A549 (cell line): ENCODE measurements at regions not wholly inside any gene's neighbourhood (a gene's known extent, or its start where the extent isn't known, plus 50 kb on each side); places are given as distances from the start of the nearest gene placed in this dataset.

Experiments
- ATAC-seq, 2 experiments: fragments of 200-7000 bp in 1 of 2; fragments of >200 bp in 1 of 2; cut with Nextera tagmentation in 1 of 2; cut with Tn5 transposase in 1 of 2; 3 replicates each; pipeline versions ENCODE4 v1.8.0 to v1.9.1; 2018 to 2020; ENCODE audit warnings: mild to moderate bottlenecking in 1 of 2, moderate library complexity in 1 of 2
- CTCF ChIA-PET: fragments of 300-600 bp; sonication (Branson Sonifier 250); formaldehyde crosslinking; extraction: SDS; loops from one replicate; lab custom pipeline; 2021; ENCODE audit warnings: antibody characterized with exemption, inconsistent platforms; lab: Yijun Ruan, JAX
- POLR2A ChIA-PET: fragments of 350-600 bp; formaldehyde crosslinking; extraction: SDS; loops from one replicate; lab custom pipeline; 2021; ENCODE audit warnings: antibody characterized with exemption, inconsistent platforms; lab: Yijun Ruan, JAX
- DNase-seq, 2 experiments: peaks; one replicate each; pipeline versions ENCODE4 v3.0.0 to v3.0.0-alpha.2; 2011 to 2016; ENCODE audit warnings: low read depth in 1 of 2, low spot score in 1 of 2
- FAIRE-seq: peaks from 2 replicates; lab custom pipeline; 2011; peaks lifted over from hg19 to GRCh38; lab: Jason Lieb, UNC
- H3K27ac ChIP-seq, 2 experiments: fragments of >200 bp; sonication (Bioruptor Twin); formaldehyde crosslinking; 3 replicates each; pipeline ENCODE4 v1.5.1; 2016 to 2017
- H3K4me1 ChIP-seq: fragments of >200 bp; sonication (Bioruptor Twin); formaldehyde crosslinking; 3 replicates; pipeline ENCODE4 v1.6.1; 2016
- H3K4me2 ChIP-seq: fragments of >200 bp; sonication (Bioruptor Twin); formaldehyde crosslinking; 3 replicates; pipeline ENCODE4 v1.6.1; 2016
- H3K4me3 ChIP-seq: fragments of >200 bp; sonication (Bioruptor Twin); formaldehyde crosslinking; 3 replicates; pipeline ENCODE4 v1.5.1; 2016
- H3K9me3 ChIP-seq: fragments of >200 bp; sonication (Bioruptor Twin); formaldehyde crosslinking; 3 replicates; pipeline ENCODE4 v1.6.1; 2016
- ATOH8 ChIP-seq: fragments of 250-450 bp; sonication (Bioruptor Pico); IDR thresholded peaks from 2 replicates; pipeline ENCODE4 v1.5.0; 2020; ENCODE audit warnings: low read depth, mild to moderate bottlenecking, moderate library complexity
- CHD2 ChIP-seq: fragments of 150-350 bp; IDR thresholded peaks from 2 replicates; pipeline ENCODE4 v1.6.1; 2014; ENCODE audit warnings: low read length; ENCODE audit not compliant: partially characterized antibody
- E2F6 ChIP-seq: IDR thresholded peaks from 2 replicates; pipeline ENCODE4 v1.6.1; 2012; ENCODE audit warnings: low read depth, borderline replicate concordance
- EHF ChIP-seq: fragments of 250-450 bp; sonication (Bioruptor Pico); IDR thresholded peaks from 2 replicates; pipeline ENCODE4 v1.5.0; 2020; ENCODE audit warnings: mild to moderate bottlenecking
- FOSB ChIP-seq: fragments of 250-450 bp; sonication (Bioruptor Pico); IDR thresholded peaks from 2 replicates; pipeline ENCODE4 v1.5.0; 2020; ENCODE audit warnings: mild to moderate bottlenecking, moderate library complexity
- FOSL2 ChIP-seq, 2 experiments: fragments of 450-650 bp in 1 of 2; fragments of >200 bp in 1 of 2; sonication (Bioruptor Twin) in 1 of 2; formaldehyde crosslinking; IDR thresholded peaks; 2 replicates each; pipeline versions ENCODE4 v1.5.0 to v1.6.1; 2016 to 2020; ENCODE audit warnings: mild to moderate bottlenecking in 1 of 2, moderate library complexity in 1 of 2
- HOXA7 ChIP-seq: fragments of 250-450 bp; sonication (Bioruptor Pico); IDR thresholded peaks from 2 replicates; pipeline ENCODE4 v1.5.0; 2020; ENCODE audit warnings: mild to moderate bottlenecking, moderate library complexity
- HOXB5 ChIP-seq: fragments of 250-450 bp; sonication (Bioruptor Pico); IDR thresholded peaks from 2 replicates; pipeline ENCODE4 v1.5.0; 2020; ENCODE audit warnings: mild to moderate bottlenecking, moderate library complexity
- JUN ChIP-seq, 2 experiments: fragments of >200 bp; sonication (Bioruptor Twin); formaldehyde crosslinking; IDR thresholded peaks; 2 replicates in 1 of 2; 3 replicates in 1 of 2; pipeline ENCODE4 v1.6.1; 2016 to 2017
- JUNB ChIP-seq: fragments of >200 bp; sonication (Bioruptor Twin); formaldehyde crosslinking; IDR thresholded peaks from 2 replicates; pipeline ENCODE4 v1.6.1; 2016
- KDM1A ChIP-seq: fragments of 200-600 bp; sonication (generic); IDR thresholded peaks from 2 replicates; pipeline ENCODE4 v1.6.1; 2016; ENCODE audit warnings: low read depth, mild to moderate bottlenecking
- MAFK ChIP-seq: fragments of 450-650 bp; IDR thresholded peaks from 2 replicates; pipeline ENCODE4 v1.6.1; 2014; ENCODE audit not compliant: partially characterized antibody
- MAX ChIP-seq: IDR thresholded peaks from 2 replicates; pipeline ENCODE4 v1.6.1; 2012
- MAZ ChIP-seq: fragments of 150-350 bp; IDR thresholded peaks from 2 replicates; pipeline ENCODE4 v1.6.1; 2014; ENCODE audit warnings: antibody characterized with exemption, low read depth, low read length, borderline replicate concordance
- NFE2L2 ChIP-seq: fragments of 150-350 bp; conservative IDR thresholded peaks from 2 replicates; pipeline ENCODE4 v1.6.1; 2014; ENCODE audit warnings: low read length
- POLR2A ChIP-seq: IDR thresholded peaks from 2 replicates; pipeline ENCODE4 v1.6.1; 2012; ENCODE audit warnings: mild to moderate bottlenecking, low read length
- RCOR1 ChIP-seq: fragments of 150-350 bp; IDR thresholded peaks from 2 replicates; pipeline ENCODE4 v1.6.1; 2014; ENCODE audit warnings: antibody characterized with exemption, low read length, low read depth
- REST ChIP-seq: fragments of 200-600 bp; sonication (generic); IDR thresholded peaks from 2 replicates; pipeline ENCODE4 v1.6.1; 2016; ENCODE audit warnings: antibody characterized with exemption, mild to moderate bottlenecking, moderate library complexity
- SREBF2 ChIP-seq: fragments of 450-650 bp; IDR thresholded peaks from 2 replicates; pipeline ENCODE4 v1.6.1; 2014; ENCODE audit warnings: mild to moderate bottlenecking, moderate library complexity
- ZC3H11A ChIP-seq: fragments of 450-650 bp; IDR thresholded peaks from 2 replicates; pipeline ENCODE4 v1.6.1; 2014; ENCODE audit warnings: antibody characterized with exemption, mild to moderate bottlenecking
- ZSCAN20 ChIP-seq: fragments of 250-450 bp; sonication (Bioruptor Pico); IDR thresholded peaks from 2 replicates; pipeline ENCODE4 v1.8.0; 2022; ENCODE audit warnings: mild to moderate bottlenecking, moderate library complexity
- WGBS: methylation state at CpG from one replicate; pipeline ENCODE4 v1.1.6; 2017; ENCODE audit errors: missing lambda C conversion rate; 5-methylcytosine and 5-hydroxymethylcytosine counted together

GRCh38 chr11:15523543-15523942 lies 408.8 kb downstream of the INSC start:
- TF ChIP-seq EHF (CRISPR knock-in tag) = no peak
- no peak for TF ChIP-seq NFE2L2
- TF ChIP-seq E2F6 = no peak
- no peak for TF ChIP-seq POLR2A
- TF ChIP-seq JUN (IDR thresholded peaks at IDR 0.05) = no peak
- no peak for TF ChIP-seq HOXA7 (CRISPR knock-in tag)
- no peak for TF ChIP-seq ZSCAN20
- TF ChIP-seq ATOH8 = no peak
- no peak for TF ChIP-seq MAZ
- no peak for TF ChIP-seq CHD2
- no peak for TF ChIP-seq KDM1A
- TF ChIP-seq RCOR1 = no peak
- 0 out of 3 replicates have a peak, but pooled peaks cover 4% of the 10 kb centered on the region for H3K9me3 ChIP-seq
- 0% methylated on average over 2 of the region's 2 CpGs for WGBS
- ATAC-seq = no peak
- no peak overlapping the region for H3K4me2 ChIP-seq
- no peak for FAIRE-seq
- H3K27ac ChIP-seq = no peak overlapping the region
- POLR2A ChIA-PET = no interaction called here
- H3K4me1 ChIP-seq = no peaks in the 10 kb centered on the region
- CTCF ChIA-PET = no interaction called here
- DNase-seq = no peak
- H3K4me3 ChIP-seq = no peak overlapping the region

GRCh38 chr11:15525582-15525981 lies 410.9 kb downstream of the INSC start:
- TF ChIP-seq ZC3H11A (no peak), MAFK (no peak), HOXB5 (no peak), SREBF2 (no peak), FOSB (no peak), FOSL2 (IDR thresholded peaks at IDR 0.05) (no peak), FOSL2 (CRISPR knock-in tag; IDR thresholded peaks at IDR 0.05) (no peak), REST (no peak), EHF (CRISPR knock-in tag) (no peak)
- TF ChIP-seq, all 56 proteins: peak for 0
- 0 out of 3 replicates have a peak, but pooled peaks cover 4% of the 10 kb centered on the region for H3K9me3 ChIP-seq
- FAIRE-seq = no peak
- H3K4me3 ChIP-seq = no peak overlapping the region
- ChIA-PET POLR2A (no interaction called here), CTCF (no interaction called here)
- ATAC-seq = no peak
- H3K4me1 ChIP-seq = no peaks in the 10 kb centered on the region
- DNase-seq = no peak
- 0% methylated on average over 1 of the region's 1 CpG for WGBS
- no peak overlapping the region for H3K4me2 ChIP-seq
- H3K27ac ChIP-seq = no peak overlapping the region

- ChIA-PET CTCF (interaction anchor here (0.9 kb wide), 1 partner anchor 12 kb away, joined by 3 read pairs; no protein-coding TSS in a partner anchor), POLR2A (no interaction called here)
- Histone ChIP-seq H3K27ac (no peak overlapping the region), H3K9me3 (0 out of 3 replicates have a peak, but pooled peaks cover 4% of the 10 kb centered on the region), H3K4me3 (no peak overlapping the region), H3K4me1 (no peaks in the 10 kb centered on the region), H3K4me2 (no peak overlapping the region)
- TF ChIP-seq JUNB (no peak), ZSCAN20 (no peak), MAX (no peak)
- ATAC-seq = no peak
- no peak for FAIRE-seq
- DNase-seq = no peak
- WGBS = 0% methylated on average over 2 of the region's 2 CpGs
Measured at GRCh38 chr11:15526032-15526431, 411.3 kb downstream of the INSC start.
